Kidney (tissue), 13 donors: ENCODE measurements at regions not wholly inside any gene's neighbourhood (a gene's known extent, or its start where the extent isn't known, plus 50 kb on each side); places are given as distances from the start of the nearest gene placed in this dataset.
A peak's percentile ranks its signal among the peaks of the same experiment; 100 is the strongest.

Experiments used
- DNase-seq, 5 donors: peaks; one replicate each; pipeline ENCODE4 v3.0.0-alpha.2; 2013 to 2020
- FAIRE-seq: peaks from 2 replicates; lab custom pipeline; 2012; peaks lifted over from hg19 to GRCh38; lab: Jason Lieb, UNC
- H3K27ac ChIP-seq, 2 donors: one replicate each; pipeline ENCODE4 v1.7.0; 2013; ENCODE audit warnings: low read depth in 2 of 2, low read length in 2 of 2, inconsistent platforms in 1 of 2
- H3K27me3 ChIP-seq: one replicate; pipeline ENCODE4 v1.7.1; 2013; ENCODE audit warnings: low read length, inconsistent platforms; ENCODE audit not compliant: control insufficient read depth, insufficient read depth
- H3K36me3 ChIP-seq, 3 donors: one replicate each; pipeline versions ENCODE4 v1.7.0 to v1.7.1; 2013; ENCODE audit warnings: low read length in 3 of 3, control low read depth in 1 of 3, inconsistent platforms in 1 of 3; ENCODE audit not compliant: insufficient read depth in 3 of 3, control insufficient read depth in 2 of 3
- H3K4me1 ChIP-seq, 3 donors: one replicate each; pipeline versions ENCODE4 v1.7.0 to v1.7.1; 2013; ENCODE audit warnings: low read length in 3 of 3, inconsistent platforms in 1 of 3, low read depth in 1 of 3; ENCODE audit not compliant: control insufficient read depth in 2 of 3, insufficient read depth in 2 of 3
- H3K4me3 ChIP-seq, 3 donors: one replicate each; pipeline versions ENCODE4 v1.7.0 to v1.8.1; 2013; ENCODE audit warnings: low read length in 3 of 3, control low read depth in 1 of 3, inconsistent platforms in 1 of 3
- H3K9ac ChIP-seq, 3 donors: one replicate each; pipeline versions ENCODE4 v1.7.0 to v1.7.1; 2013; ENCODE audit warnings: low read length in 3 of 3, control low read depth in 1 of 3, inconsistent platforms in 1 of 3
- H3K9me3 ChIP-seq, 3 donors: one replicate each; pipeline versions ENCODE4 v1.7.0 to v1.7.1; 2013; ENCODE audit warnings: low read length in 3 of 3, control low read depth in 1 of 3, inconsistent platforms in 1 of 3; ENCODE audit not compliant: control insufficient read depth in 2 of 3, insufficient read depth in 1 of 3
- intact Hi-C: fragments of 100-400 bp; cut with DNase I; formaldehyde crosslinking; loops from one replicate; pipeline ENCODE4 v1.11.1; 2022
- TF ChIP-seq, protein P1 (sequence below): IDR thresholded peaks from 3 replicates; pipeline ENCODE4 v1.5.1; 2012; ENCODE audit warnings: mild to moderate bottlenecking, moderate library complexity, borderline replicate concordance; ENCODE audit not compliant: insufficient read depth; ENCODE audit errors: extremely low read depth
- donor health status: control.
- donor health status: control.
- donor health status: control.
- donor health status: control.
- donor health status: control.
- donor health status: DM: yes; HTN: yes; CAD: no.
- donor health status: Normal renal cell carcinoma (clear cell type).

DNA sequence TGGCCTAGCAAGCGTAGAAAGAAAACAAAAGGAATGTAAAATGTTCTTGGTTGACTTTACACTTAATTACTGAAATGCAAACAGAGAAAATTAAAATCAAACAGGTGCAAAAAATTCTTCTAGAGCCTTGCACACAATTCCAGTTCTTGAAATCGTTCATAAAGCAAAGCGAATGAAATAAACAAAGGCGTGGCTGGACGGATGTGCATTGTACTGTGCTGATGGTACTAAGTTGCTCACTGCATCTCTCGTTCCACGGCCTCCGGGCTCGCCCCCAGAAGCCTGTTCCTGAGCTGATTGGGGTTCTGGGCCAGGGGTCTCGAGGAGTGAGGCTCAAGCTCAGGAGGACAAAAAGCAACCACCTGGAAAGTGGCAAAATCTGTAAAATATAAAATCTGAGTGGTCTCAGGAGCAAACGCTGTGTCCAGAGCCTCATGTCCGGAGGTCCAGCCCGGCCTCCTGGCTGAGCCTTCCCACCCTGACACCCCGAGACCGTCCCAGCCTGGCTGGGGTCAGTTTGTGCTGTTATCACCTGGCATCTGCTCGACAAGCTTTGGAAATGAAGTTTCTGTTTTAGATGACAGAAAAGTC lies 71.3 kb downstream of the TTLL2 start:
- TF ChIP-seq, protein P1, sequence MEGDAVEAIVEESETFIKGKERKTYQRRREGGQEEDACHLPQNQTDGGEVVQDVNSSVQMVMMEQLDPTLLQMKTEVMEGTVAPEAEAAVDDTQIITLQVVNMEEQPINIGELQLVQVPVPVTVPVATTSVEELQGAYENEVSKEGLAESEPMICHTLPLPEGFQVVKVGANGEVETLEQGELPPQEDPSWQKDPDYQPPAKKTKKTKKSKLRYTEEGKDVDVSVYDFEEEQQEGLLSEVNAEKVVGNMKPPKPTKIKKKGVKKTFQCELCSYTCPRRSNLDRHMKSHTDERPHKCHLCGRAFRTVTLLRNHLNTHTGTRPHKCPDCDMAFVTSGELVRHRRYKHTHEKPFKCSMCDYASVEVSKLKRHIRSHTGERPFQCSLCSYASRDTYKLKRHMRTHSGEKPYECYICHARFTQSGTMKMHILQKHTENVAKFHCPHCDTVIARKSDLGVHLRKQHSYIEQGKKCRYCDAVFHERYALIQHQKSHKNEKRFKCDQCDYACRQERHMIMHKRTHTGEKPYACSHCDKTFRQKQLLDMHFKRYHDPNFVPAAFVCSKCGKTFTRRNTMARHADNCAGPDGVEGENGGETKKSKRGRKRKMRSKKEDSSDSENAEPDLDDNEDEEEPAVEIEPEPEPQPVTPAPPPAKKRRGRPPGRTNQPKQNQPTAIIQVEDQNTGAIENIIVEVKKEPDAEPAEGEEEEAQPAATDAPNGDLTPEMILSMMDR: no peak
- no peak overlapping the region for H3K27ac ChIP-seq

DNA sequence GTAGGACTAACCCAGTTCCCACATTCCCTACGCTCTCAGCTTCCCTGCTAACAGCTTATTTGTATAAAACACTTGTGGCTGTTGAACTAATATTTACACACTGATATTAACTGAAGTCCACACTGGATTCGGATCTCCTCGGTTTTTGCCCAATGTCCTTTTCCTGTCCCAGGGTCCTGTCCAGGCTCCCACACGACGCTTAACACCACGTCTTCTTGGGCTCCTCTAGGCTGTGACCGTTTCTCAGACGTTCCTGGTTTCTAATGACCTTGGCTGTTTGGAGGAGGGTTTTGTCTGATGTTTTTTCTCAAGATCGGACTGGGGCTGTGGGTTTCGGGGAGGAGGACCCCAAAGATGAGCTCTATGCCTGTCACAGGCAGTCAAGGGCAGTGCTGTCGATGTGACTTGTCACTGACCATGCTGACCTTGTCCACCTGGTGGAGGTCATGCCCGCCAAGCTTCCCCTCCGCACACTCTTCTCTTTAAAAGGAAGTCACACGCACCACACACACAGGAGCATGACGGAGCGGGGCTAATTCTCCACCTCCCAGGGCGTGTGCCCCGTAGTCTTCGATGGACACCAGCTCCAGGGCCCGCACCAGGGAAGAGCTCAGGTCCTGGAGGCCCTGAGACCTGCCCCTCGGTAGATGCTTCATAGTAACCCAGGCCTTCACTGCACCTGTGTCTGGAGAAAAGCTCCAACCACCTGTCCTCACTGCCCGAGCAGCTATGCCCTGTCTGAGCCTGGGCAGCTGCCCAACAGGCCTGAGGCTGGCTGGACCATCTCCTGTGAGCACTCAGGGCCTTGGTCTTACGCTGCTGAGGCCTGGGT lies 72.0 kb downstream of the TTLL2 start:
- Histone ChIP-seq H3K9ac (no peak overlapping the region), H3K4me3 (no peak overlapping the region), H3K9me3 (no peaks in the 10 kb centered on the region), H3K4me1 (no peaks in the 10 kb centered on the region), H3K27ac (no peak overlapping the region), H3K36me3 (no peaks in the 10 kb centered on the region), H3K27me3 (no peaks in the 10 kb centered on the region)
- no peak for FAIRE-seq
- TF ChIP-seq, protein P1: no peak
- intact Hi-C loops: no loop called here
- DNase-seq: peak in 1 of 5 donors; percentile 53

More for the DNA sequence above, 71.3 kb downstream of the TTLL2 start:
- no peak for FAIRE-seq
- H3K4me1 ChIP-seq: no peaks in the 10 kb centered on the region
- no peaks in the 10 kb centered on the region for H3K27me3 ChIP-seq
- no peaks in the 10 kb centered on the region for H3K36me3 ChIP-seq
- H3K9me3 ChIP-seq: no peaks in the 10 kb centered on the region
- H3K4me3 ChIP-seq: no peak overlapping the region
- intact Hi-C loops: no loop called here
- DNase-seq: peak in 1 of 5 donors; percentile 48
- H3K9ac ChIP-seq: no peak overlapping the region

DNA sequence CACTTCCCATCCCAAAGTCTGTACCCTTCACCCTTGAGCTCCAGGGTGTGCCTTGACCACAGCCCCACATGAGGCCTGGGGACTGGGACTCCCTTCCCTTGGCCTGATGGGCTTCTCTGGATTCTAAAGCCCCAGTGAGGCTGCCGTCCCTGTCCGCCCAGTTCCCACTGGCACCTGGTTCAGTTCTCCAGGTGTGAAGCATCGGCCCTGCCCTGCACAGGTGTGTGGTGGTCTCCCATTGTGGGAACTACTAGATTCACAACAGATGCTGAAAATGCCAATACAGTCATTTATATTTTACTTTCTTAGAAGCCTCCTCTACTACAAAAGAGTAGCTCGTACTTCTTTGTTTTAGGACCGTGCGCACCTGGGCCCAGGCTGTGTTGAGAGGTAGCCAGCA lies 72.8 kb downstream of the TTLL2 start:
- no peak overlapping the region for H3K27ac ChIP-seq
- no peak overlapping the region for H3K9ac ChIP-seq
- no peaks in the 10 kb centered on the region for H3K27me3 ChIP-seq
- intact Hi-C loops: no loop called here
- no peak overlapping the region for H3K4me3 ChIP-seq
- H3K36me3 ChIP-seq: no peaks in the 10 kb centered on the region
- no peaks in the 10 kb centered on the region for H3K4me1 ChIP-seq
- TF ChIP-seq, protein P1: no peak
- DNase-seq (peak in 1 of 5 donors; percentile 31), FAIRE-seq (no peak)
- no peaks in the 10 kb centered on the region for H3K9me3 ChIP-seq
